Choroid plexus epithelial cell (primary cell): ENCODE measurements at regions not wholly inside any gene's neighbourhood (a gene's known extent, or its start where the extent isn't known, plus 50 kb on each side); places are given as distances from the start of the nearest gene placed in this dataset.

Source experiments
- DNase-seq: peaks from one replicate; pipeline ENCODE4 v3.0.0-alpha.2; 2010; ENCODE audit warnings: low read depth
- H3K4me3 ChIP-seq: 2 replicates; pipeline ENCODE4 v1.5.1; 2011; ENCODE audit warnings: low read depth, mild to moderate bottlenecking, control low read depth, low read length, moderate library complexity
- TF ChIP-seq, protein P1 (sequence below): conservative IDR thresholded peaks from 2 replicates; pipeline ENCODE4 v1.5.1; 2011; ENCODE audit warnings: low read depth, mild to moderate bottlenecking, control low read depth, inconsistent platforms, low read length, moderate library complexity

DNA sequence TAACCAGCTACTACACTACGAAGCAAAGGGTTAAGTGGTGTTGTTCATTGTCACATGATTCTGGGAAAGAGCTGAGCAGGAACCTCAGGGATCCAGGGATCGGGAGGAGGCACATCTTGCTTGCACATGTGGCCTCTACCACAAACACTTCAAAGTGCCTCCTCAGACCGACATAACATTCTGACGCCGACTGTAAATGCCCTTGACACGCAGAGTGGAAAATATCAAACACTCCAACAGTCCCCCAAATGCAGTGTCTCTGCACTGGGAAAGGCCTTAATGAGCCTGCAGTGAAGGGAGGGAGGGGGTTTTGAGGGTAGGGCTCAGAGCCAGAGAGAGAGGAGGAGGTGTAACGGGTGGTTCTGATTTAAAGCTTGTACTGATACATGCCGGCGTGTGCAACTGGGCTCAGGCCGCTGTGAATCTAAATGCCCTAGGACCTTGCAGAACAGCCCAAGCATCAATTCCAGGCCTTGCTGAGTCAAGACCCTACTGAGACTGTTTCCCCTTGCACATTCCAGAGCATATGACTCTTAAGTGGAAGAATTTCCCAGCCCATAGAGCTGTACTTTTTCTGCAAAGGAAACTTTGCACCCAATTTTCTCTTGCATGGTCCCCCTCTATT lies 163.7 kb downstream of the NTMT2 start:
- TF ChIP-seq, protein P1, sequence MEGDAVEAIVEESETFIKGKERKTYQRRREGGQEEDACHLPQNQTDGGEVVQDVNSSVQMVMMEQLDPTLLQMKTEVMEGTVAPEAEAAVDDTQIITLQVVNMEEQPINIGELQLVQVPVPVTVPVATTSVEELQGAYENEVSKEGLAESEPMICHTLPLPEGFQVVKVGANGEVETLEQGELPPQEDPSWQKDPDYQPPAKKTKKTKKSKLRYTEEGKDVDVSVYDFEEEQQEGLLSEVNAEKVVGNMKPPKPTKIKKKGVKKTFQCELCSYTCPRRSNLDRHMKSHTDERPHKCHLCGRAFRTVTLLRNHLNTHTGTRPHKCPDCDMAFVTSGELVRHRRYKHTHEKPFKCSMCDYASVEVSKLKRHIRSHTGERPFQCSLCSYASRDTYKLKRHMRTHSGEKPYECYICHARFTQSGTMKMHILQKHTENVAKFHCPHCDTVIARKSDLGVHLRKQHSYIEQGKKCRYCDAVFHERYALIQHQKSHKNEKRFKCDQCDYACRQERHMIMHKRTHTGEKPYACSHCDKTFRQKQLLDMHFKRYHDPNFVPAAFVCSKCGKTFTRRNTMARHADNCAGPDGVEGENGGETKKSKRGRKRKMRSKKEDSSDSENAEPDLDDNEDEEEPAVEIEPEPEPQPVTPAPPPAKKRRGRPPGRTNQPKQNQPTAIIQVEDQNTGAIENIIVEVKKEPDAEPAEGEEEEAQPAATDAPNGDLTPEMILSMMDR = no peak
- peak; percentile 98 for DNase-seq
- peak overlapping the region; percentile 7 for H3K4me3 ChIP-seq

DNA sequence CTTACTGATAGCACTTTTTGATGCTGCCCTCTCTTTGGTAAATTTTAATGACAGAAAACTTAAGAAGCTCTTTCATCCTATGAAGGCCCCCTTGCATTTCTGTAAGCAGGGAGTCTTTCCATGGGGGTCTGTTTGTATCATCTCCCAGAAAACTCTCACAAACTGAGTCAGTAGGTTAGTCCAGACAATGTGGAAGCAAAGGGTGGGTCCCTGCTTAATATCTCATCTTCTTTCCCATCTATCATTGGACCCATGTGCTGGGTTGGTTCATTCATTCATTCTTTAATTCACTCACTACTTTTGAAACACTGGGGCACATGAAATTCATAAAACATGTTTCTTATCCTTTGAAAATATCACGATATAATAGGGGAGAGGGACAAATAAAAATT lies 164.3 kb downstream of the NTMT2 start:
- no peak overlapping the region for H3K4me3 ChIP-seq
- no peak for DNase-seq
- TF ChIP-seq, protein P1 = no peak

DNA sequence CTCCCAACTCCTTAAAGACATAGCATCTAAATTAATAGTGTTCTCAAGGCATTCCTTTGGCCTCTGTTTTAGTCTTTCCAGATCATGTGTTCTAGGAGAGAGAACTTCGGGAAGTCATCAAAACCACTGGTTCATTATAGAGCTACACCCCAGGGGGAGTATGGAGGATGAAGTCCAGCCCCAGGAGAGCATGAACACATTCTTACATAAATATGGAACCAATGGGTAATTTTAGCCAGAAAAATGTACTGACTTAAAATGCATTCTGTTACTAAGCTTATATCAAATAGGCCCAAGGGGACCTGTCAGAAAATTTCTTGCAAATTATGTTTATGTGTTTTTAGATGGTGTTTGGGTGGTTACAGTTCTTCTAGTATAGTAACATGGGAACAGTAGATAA lies 165.2 kb downstream of the NTMT2 start:
- TF ChIP-seq, protein P1 = no peak
- H3K4me3 ChIP-seq = no peak overlapping the region
- DNase-seq = peak; percentile 15

DNA sequence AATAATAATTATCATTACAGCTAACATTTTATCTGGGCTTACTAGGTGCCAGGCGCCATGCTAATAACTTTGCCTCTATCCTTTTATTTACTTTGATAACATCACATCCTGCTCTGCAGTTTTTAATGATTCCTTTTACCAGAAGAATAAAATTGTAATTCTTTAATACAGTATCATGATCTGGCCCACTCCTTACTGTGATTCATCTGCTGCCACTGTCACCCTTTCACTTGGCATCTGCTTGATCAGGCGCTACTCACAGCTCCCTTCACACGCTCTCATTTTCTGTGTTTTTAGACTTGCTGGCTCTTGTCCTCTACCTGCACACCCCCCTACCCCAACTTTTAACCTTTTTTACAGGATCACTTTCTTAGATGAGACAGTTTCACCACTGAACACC lies 167.5 kb downstream of the NTMT2 start:
- no peak overlapping the region for H3K4me3 ChIP-seq
- no peak for DNase-seq
- TF ChIP-seq, protein P1 = no peak

GRCh38 chr1:170316270-170316669 lies 170.5 kb downstream of the NTMT2 start:
- peak; percentile 45 for DNase-seq
- no peak overlapping the region for H3K4me3 ChIP-seq
- TF ChIP-seq, protein P1 = no peak

GRCh38 chr1:170318141-170318540 lies 172.4 kb downstream of the NTMT2 start:
- TF ChIP-seq, protein P1 = no peak
- DNase-seq = peak; percentile 11

GRCh38 chr1:170318736-170319135 lies 173.0 kb downstream of the NTMT2 start:
- DNase-seq = peak; percentile 40
- TF ChIP-seq, protein P1 = no peak
- no peak overlapping the region for H3K4me3 ChIP-seq

More at GRCh38 chr1:170318141-170318540, 172.4 kb downstream of the NTMT2 start:
- H3K4me3 ChIP-seq = no peak overlapping the region
